ENCODE measurements at regions not wholly inside any gene's neighbourhood (a gene's known extent, or its start where the extent isn't known, plus 50 kb on each side); places are given as distances from the start of the nearest gene placed in this dataset.

- DNase-seq = peak; percentile 46
Observed at GRCh38 chr2:43127208-43127940, 99.0 kb downstream of the ZFP36L2 start.

DNA sequence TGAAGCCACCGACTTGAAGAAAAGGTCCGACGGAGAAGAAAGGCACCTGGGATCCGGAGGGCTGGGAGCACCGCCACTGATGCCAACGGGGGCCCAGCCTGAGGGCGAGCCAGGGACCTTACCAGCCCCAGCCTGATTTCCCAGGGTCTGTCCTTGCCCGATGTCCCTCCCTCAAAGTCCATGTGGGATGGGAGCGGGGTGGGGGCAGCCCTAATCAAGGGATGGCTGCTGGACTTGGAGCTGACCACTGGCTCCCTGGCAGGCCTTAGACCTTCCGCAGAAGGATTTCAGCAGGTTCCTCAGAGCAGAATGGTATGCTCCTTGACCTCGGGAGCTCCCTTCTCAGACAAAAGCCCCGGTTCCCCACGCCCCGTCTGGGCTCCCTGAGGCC is 99.6 kb downstream of the ZFP36L2 start:
- DNase-seq = no peak

GRCh38 chr2:43125090-43125998 is 101.1 kb downstream of the ZFP36L2 start:
- no peak for DNase-seq

DNA sequence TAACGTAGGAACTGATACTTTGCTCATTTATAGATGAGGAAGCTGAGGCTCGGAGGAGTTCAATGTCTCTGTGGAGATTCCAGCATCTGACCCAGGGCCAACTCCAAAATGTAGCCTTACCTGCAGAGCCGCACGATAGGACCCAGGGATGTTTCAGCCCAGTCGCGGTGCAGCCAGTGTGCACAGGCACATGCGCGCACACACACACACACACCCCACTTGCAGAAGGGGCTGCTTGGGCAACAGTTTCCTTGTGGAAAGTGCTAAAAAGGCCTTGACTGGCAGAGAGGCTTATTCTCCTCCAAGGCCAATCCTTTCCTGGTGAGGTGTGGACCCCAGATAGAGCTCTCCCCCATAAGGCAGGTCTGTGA is 101.7 kb downstream of the ZFP36L2 start:
- no peak for DNase-seq

GRCh38 chr2:43123981-43124686 is 102.3 kb downstream of the ZFP36L2 start:
- DNase-seq = no peak

DNA sequence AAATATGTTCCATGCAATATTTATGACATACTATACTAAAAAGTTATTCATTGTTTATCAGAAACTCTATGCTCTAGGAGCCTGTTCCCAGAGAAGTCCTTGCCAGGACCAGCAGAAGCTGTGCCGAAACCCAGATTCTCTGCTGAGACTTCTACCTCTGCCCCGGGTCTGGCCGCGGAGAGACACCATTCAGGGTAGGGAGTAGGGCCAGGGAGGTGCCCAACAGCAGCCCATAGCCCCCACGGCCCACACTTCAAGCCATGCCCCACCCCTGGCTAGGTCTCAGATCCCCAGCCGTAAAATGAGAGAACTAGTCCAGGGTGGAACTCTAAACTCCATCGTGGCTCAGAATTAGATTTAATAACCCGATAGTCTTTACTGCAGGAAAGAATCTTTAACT is 102.9 kb downstream of the ZFP36L2 start:
- DNase-seq = no peak

DNA sequence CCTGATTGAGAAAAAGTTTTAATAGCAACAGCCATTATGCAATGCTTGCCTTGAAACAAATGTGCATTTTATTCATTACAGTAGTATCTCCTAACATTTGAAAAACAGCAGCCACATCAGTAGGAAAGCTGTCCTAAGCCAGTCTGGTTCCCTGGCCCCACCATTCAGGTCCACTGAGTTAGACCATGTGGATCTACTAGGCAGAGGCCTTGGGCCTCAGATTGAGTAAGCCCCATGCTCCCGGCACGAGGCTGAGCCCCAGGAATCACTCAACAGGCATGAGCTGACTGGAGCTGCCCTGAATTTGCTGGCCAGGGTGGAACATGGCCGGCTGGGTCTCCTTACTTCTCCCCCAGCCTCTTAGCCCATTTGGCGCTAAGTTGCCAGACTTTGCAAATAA is 103.4 kb downstream of the ZFP36L2 start:
- no peak for DNase-seq

- no peak for DNase-seq
Observed at GRCh38 chr2:43121580-43122314, 104.7 kb downstream of the ZFP36L2 start.

- DNase-seq = no peak
Observed at GRCh38 chr2:43119303-43119702, 107.1 kb downstream of the ZFP36L2 start.

GRCh38 chr2:43117521-43118143 is 108.8 kb downstream of the ZFP36L2 start:
- no peak for DNase-seq

DNA sequence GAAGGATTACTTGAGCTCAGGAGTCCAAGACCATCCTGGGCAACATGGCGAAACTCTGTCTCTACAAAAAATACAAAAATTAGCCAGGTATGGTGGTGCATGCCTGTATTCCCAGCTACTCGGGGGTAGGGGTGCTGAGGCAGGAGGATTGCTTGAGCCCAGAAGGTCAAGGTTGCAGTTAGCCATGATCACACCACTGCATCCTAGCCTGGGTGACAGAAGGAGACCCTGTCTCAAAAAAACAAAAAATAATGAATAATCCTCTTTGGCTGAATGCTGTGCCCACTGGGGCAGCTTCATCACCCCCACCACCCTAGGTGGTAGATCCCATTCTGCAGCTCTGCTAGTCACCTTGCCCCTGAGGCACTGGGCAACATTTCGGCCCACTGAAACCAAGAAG is 109.4 kb downstream of the ZFP36L2 start:
- DNase-seq = no peak

- no peak for DNase-seq
Observed at GRCh38 chr2:43115881-43116280, 110.5 kb downstream of the ZFP36L2 start.

DNA sequence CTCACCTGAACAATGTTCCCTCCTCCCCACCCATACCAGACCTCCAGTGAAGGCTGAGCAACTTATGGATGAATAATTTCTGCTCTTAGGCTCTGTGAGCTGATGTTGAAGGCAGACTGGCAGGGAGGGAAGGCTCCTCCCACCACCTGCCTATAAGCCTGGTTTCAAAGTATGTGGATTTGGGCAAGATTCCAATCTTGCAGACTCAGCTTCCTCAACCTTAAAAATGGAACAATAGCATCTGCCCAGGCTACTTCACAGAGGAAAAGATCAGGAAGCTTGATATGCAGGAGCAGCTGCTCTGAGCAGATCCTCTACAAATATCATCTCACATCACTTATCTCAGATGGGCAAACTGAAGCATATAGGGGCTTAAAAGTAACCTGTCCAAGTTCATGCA is 112.2 kb downstream of the ZFP36L2 start:
- no peak for DNase-seq

- no peak for DNase-seq
Observed at GRCh38 chr2:43111788-43112554, 114.4 kb downstream of the ZFP36L2 start.

DNA sequence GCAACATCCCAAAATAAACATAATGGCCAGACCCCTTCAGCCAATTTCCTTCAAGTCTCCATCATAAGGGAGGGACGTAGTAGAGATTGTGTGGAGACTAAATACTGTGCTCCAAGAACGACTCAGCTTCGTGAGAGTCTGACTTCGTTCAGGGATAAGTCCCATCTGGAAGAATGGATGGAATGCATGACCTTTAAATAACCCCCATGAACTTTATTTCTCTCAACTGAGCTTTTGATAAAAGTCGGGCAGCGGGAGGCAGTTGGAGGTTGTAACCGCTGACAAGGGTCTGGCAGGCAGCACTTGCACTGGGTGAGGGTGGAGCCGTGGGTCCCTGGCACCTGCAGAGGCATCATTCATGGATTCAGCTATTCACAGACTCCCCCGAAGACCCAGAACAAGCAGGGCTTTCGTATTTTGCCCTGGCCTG is 115.9 kb downstream of the ZFP36L2 start:
- DNase-seq = no peak

GRCh38 chr2:43109261-43109743 is 117.1 kb downstream of the ZFP36L2 start:
- peak; percentile 61 for DNase-seq

DNA sequence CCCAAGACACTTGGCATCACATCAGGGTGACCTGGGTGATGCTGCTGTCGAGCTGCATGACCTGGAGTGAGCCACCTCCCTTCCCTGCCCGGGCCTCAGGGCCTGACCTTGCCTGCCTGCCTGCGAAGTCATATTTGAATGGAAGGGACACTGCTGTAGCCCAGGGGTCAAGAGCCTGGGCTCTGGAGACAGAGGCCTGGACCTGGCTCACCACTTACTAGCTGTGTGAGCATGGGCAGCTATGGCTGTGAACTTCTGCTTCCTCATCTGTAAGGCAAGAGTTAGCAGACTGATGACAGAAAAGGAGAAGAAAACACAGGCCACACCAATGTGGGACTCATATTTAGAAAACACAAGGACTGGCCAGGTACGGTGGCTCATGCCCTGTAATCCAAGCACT is 118.7 kb downstream of the ZFP36L2 start:
- DNase-seq = no peak

- peak; percentile 85 for DNase-seq
Observed at GRCh38 chr2:43106559-43107527, 119.6 kb downstream of the ZFP36L2 start.

DNA sequence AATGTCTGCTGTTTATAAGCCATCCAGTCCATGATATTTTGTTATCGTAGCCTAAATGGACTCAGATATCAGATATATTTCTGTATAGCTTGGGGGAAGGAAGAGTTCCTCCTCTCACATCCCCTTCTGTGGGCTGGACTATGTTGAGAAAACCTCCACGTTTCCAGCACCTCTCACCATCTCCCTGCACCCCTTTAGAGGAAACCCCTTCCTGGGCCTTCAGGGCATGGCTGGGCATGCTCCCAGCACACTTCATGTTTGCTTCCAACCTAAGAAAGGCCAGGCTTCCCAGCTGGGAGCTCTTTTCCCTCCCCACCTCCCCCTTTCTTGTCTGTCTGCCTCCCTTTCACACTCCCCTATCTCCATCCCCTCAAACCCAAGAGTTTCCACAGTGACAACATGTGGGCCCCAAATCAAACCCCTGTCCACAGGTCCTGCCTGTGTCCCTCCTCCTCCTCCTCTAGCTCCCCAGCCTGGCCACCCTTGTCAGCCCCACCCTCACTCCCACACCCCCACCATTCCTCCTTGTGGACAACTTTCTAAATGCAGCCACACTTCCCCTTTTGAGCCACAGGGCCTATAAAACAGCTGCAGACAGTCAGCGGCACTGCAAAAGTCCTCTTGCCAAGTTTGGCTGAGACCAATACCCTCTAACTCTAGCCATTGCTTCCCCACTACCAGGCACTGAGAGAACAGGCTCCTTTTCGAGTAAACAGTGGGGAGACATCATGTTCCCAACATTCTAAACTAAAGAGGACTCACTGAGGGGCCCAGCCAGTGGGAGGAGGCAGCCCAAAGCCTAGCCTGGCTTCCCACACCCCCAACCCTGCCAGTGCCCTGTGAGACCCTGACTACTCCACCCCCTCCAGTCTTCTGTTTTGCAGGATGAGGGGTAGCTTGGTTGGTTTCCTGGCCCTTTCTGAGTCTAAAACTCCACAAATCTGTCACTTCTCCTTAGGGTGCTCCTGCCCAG is 120.5 kb downstream of the ZFP36L2 start:
- peak; percentile 56 for DNase-seq

Data from SIG-M5 (cell line).